ENCODE measurements at regions not wholly inside any gene's neighbourhood (a gene's known extent, or its start where the extent isn't known, plus 50 kb on each side); places are given as distances from the start of the nearest gene placed in this dataset.

DNA sequence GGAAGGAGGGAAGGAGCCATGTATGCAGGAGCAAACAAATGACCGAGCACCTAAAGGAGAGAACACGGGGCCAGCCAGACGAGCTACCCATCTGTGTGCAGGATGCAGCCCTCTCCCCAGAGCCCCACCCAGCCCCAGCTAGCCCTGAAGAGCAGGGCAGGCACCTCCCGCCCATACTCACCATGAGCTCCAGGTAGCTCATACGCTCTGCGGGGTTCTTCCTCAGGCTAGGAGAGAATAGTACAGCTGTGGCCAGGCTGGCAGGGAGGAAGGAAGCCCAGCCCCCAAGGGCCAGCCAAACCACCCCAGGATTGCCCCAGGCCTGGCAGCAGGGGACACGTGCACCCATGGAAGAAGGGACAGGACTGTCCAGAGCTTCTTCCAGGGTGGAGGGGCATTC, 81.9 kb downstream of the KCNJ18 start:
- TF ChIP-seq, protein P1, sequence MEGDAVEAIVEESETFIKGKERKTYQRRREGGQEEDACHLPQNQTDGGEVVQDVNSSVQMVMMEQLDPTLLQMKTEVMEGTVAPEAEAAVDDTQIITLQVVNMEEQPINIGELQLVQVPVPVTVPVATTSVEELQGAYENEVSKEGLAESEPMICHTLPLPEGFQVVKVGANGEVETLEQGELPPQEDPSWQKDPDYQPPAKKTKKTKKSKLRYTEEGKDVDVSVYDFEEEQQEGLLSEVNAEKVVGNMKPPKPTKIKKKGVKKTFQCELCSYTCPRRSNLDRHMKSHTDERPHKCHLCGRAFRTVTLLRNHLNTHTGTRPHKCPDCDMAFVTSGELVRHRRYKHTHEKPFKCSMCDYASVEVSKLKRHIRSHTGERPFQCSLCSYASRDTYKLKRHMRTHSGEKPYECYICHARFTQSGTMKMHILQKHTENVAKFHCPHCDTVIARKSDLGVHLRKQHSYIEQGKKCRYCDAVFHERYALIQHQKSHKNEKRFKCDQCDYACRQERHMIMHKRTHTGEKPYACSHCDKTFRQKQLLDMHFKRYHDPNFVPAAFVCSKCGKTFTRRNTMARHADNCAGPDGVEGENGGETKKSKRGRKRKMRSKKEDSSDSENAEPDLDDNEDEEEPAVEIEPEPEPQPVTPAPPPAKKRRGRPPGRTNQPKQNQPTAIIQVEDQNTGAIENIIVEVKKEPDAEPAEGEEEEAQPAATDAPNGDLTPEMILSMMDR (IDR thresholded peaks at IDR 0.05), result no peak
- no peak for TF ChIP-seq POLR2A (IDR thresholded peaks at IDR 0.05)
